Heart left ventricle (tissue), 16 donors: ENCODE measurements at regions not wholly inside any gene's neighbourhood (a gene's known extent, or its start where the extent isn't known, plus 50 kb on each side); places are given as distances from the start of the nearest gene placed in this dataset.

ENCODE experiments used
- ATAC-seq, 4 donors: fragments of 200-7000 bp; cut with Tn5 transposase; one replicate each; pipeline ENCODE4 v1.9.1; 2020 to 2022; ENCODE audit warnings: moderate library complexity in 4 of 4, mild to moderate bottlenecking in 3 of 4, moderate number of reproducible peaks in 1 of 4
- DNase-seq, 5 donors: peaks; one replicate each; pipeline ENCODE4 v3.0.0-alpha.2; 2020
- H3K27ac ChIP-seq, 12 donors: fragments of 200-600 bp; sonication (generic) in 4 of 12; one replicate each; pipeline versions ENCODE4 v1.5.0 to v1.8.0; 2016 to 2022; ENCODE audit warnings: mild to moderate bottlenecking in 2 of 12
- H3K27me3 ChIP-seq, 9 donors: fragments of 200-600 bp; sonication (generic) in 2 of 9; one replicate each; pipeline versions ENCODE4 v1.5.1 to v1.8.0; 2016 to 2022; ENCODE audit warnings: mild to moderate bottlenecking in 3 of 9
- H3K36me3 ChIP-seq, 9 donors: fragments of 200-600 bp; sonication (generic) in 2 of 9; one replicate each; pipeline versions ENCODE4 v1.5.0 to v1.8.0; 2018 to 2022; ENCODE audit warnings: mild to moderate bottlenecking in 2 of 9
- H3K4me1 ChIP-seq, 12 donors: fragments of 200-600 bp; sonication (generic) in 4 of 12; one replicate each; pipeline versions ENCODE4 v1.5.0 to v1.8.0; 2016 to 2022; ENCODE audit warnings: mild to moderate bottlenecking in 3 of 12
- H3K4me3 ChIP-seq, 12 donors: fragments of 200-600 bp; sonication (generic) in 4 of 12; one replicate each; pipeline versions ENCODE4 v1.5.0 to v1.8.0; 2017 to 2022; ENCODE audit warnings: mild to moderate bottlenecking in 9 of 12, moderate library complexity in 4 of 12
- H3K9me3 ChIP-seq, 12 donors: fragments of 200-600 bp; sonication (generic) in 4 of 12; one replicate each; pipeline versions ENCODE4 v1.5.0 to v1.8.0; 2016 to 2022; ENCODE audit warnings: mild to moderate bottlenecking in 1 of 12
- POLR2A ChIP-seq, 2 donors: fragments of 450-650 bp; IDR thresholded peaks; one replicate each; pipeline ENCODE4 v1.6.1; 2017; ENCODE audit warnings: antibody characterized with exemption in 2 of 2, mild to moderate bottlenecking in 2 of 2, moderate library complexity in 2 of 2
- WGBS, 4 donors: extraction: QIAGEN DNeasy Blood & Tissue Kit in 2 of 4; methylation state at CpG; one replicate each; pipeline versions ENCODE4 v1.1.5 to v1.1.7; 2013 to 2018; 5-methylcytosine and 5-hydroxymethylcytosine counted together
- intact Hi-C, 10 donors: fragments of 100-400 bp; cut with DNase I; formaldehyde crosslinking; loops; one replicate each; pipeline versions ENCODE4 v1.11.1 to v1.14.2; 2022
- TF ChIP-seq, protein P1 (sequence below), 12 donors: fragments of 200-600 bp; sonication (generic) in 4 of 12; IDR thresholded peaks; one replicate each; pipeline versions ENCODE4 v1.5.0 to v1.8.0; 2018 to 2022; ENCODE audit warnings: antibody characterized with exemption in 12 of 12, mild to moderate bottlenecking in 5 of 12
- donor health status: ischemic (EF 13 %, LVEDD 7.1; RV severe dilation, severe dysfunction).
- donor health status: healthy with polysubstance abuse.
- donor health status: DM: no; HTN: yes; CAD: no.
- donor health status: DM: no; HTN: no; CAD: no.
- donor health status: ischemic (EF 25% LVEDD 6.9; RV normal size, moderate dysfunction).
- donor health status: ischemic (EF 25% LVEDD 5.7; RV mildly dilated, moderate dysfunction).
- donor health status: healthy.
- donor health status: DM: yes; HTN: yes; CAD: no.
- donor health status: ischemic (EF 35%, LVEDD 5.7; RV mildly dilated, moderate dysfunction).
- donor health status: nonischemic (EF 11% LVEDD 7.7; RV severe dilation, severe dysfunction).
- donor health status: DM: yes; HTN: yes; CAD: no.
- donor health status: PGD.
- donor health status: ischemic (EF 29% LVEDD 5.4; RV normal size, mild dysfunction).
- donor health status: nonischemic (EF 23%, LVEDD 6.1; RV moderate dilation, normal function).

DNA sequence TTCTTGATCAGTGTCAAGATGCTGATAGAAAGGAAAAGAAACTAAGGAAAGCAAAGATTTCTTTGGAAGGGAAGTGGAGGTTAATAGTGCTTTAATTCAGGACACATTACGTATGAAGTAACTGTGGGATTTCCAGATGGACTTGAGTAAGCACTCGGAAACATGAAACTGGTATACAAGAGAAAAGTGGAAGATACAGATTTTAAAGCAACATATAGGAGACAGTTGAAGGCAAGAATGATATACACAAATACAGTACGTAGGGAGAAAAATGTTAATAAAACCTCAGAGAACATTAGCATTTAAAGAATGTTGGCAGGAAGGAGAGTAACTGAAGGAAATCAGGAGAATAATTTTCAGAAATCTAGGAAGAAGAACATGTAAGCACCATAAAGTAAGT, 730.9 kb upstream of the ADGRL2 start:
- no peaks in the 10 kb centered on the region for H3K9me3 ChIP-seq
- no peak overlapping the region for H3K27ac ChIP-seq
- H3K4me1 ChIP-seq: no peaks in the 10 kb centered on the region
- no peaks in the 10 kb centered on the region for H3K27me3 ChIP-seq
- H3K4me3 ChIP-seq: no peak overlapping the region
- no peaks in the 10 kb centered on the region for H3K36me3 ChIP-seq
- 70 to 81% (median 79%) methylated on average over 3 of the region's 3 CpGs for WGBS, 4 donors
- no peak for TF ChIP-seq POLR2A (IDR thresholded peaks at IDR 0.05)
- TF ChIP-seq, protein P1, sequence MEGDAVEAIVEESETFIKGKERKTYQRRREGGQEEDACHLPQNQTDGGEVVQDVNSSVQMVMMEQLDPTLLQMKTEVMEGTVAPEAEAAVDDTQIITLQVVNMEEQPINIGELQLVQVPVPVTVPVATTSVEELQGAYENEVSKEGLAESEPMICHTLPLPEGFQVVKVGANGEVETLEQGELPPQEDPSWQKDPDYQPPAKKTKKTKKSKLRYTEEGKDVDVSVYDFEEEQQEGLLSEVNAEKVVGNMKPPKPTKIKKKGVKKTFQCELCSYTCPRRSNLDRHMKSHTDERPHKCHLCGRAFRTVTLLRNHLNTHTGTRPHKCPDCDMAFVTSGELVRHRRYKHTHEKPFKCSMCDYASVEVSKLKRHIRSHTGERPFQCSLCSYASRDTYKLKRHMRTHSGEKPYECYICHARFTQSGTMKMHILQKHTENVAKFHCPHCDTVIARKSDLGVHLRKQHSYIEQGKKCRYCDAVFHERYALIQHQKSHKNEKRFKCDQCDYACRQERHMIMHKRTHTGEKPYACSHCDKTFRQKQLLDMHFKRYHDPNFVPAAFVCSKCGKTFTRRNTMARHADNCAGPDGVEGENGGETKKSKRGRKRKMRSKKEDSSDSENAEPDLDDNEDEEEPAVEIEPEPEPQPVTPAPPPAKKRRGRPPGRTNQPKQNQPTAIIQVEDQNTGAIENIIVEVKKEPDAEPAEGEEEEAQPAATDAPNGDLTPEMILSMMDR (IDR thresholded peaks at IDR 0.05): no peak
- ATAC-seq (no peak), DNase-seq (no peak)
- intact Hi-C loops: no loop called here

DNA sequence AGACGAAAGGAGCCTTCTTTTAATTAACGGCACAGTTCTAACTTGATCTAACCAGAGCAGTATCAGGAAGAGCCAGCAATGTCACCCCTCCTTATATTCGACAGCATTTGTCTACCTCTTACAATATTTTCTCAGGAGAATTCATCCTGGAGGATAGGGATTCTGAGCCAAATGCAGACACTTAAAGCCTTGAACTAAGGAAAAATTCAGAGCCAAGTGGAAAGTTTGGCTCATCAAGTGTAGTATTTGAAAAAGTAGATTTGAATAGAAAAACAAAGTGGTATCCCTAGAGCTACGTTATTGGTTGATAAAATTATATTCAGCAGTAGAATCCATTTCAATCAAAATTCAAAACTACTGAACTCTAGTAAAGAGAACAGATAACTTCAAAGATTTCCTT, 732.0 kb upstream of the ADGRL2 start:
- Histone ChIP-seq H3K9me3 (no peaks in the 10 kb centered on the region), H3K27ac (no peak overlapping the region), H3K27me3 (no peaks in the 10 kb centered on the region), H3K4me3 (no peak overlapping the region), H3K4me1 (no peaks in the 10 kb centered on the region), H3K36me3 (no peaks in the 10 kb centered on the region)
- no peak for TF ChIP-seq POLR2A (IDR thresholded peaks at IDR 0.05)
- TF ChIP-seq, protein P1 (IDR thresholded peaks at IDR 0.05): no peak
- intact Hi-C loops: no loop called here
- no peak for ATAC-seq
- 58 to 83% (median 72%) methylated on average over 4 of the region's 4 CpGs for WGBS, 4 donors
- no peak for DNase-seq

DNA sequence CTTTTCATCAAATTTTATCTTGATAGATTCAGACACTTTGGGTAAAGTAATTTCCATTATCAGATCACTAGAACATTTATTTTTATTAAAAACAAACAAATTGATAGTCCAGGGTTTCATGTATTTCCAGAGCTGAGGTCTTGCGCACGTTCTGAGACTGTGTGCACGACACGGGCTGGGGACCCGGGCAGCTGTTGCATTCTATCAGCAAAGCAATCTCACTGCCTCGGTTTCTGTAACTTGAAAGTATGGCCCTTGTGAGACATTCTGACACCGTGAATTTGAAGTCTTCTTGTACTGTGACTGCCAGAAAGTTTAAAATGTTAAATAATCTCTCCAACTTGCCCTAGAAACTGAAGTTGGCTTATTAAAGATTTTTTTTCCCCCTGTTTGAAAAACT, 746.9 kb upstream of the ADGRL2 start:
- H3K9me3 ChIP-seq: no peaks in the 10 kb centered on the region
- H3K27ac ChIP-seq: no peak overlapping the region
- H3K4me3 ChIP-seq: no peak overlapping the region
- intact Hi-C loops: no loop called here
- no peak for ATAC-seq
- H3K36me3 ChIP-seq: no peaks in the 10 kb centered on the region
- no peaks in the 10 kb centered on the region for H3K27me3 ChIP-seq
- DNase-seq: no peak
- H3K4me1 ChIP-seq: no peaks in the 10 kb centered on the region
- WGBS, 4 donors: 62 to 73% (median 65%) methylated on average over 7 of the region's 7 CpGs
- TF ChIP-seq POLR2A (IDR thresholded peaks at IDR 0.05): no peak
- TF ChIP-seq, protein P1 (IDR thresholded peaks at IDR 0.05): no peak

DNA sequence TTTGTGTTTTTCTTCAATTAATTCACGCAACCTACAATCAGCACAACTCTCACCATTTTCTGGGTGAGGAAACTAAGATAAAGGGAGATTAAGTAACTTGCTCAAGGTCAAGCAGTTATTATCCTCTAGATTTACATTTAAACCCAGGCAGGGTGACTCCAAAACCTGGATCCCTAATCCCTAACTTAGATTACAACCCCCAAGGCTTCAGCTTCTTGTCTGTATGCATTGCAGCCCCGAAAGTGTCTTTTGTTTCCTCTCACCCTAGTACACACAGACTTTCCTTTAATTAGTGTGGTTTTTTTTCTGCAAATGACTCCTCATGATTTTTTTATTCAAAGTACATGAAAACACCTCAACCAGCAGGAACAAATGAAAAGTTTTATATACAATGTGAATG, 748.6 kb upstream of the ADGRL2 start:
- Histone ChIP-seq H3K27me3 (no peaks in the 10 kb centered on the region), H3K9me3 (no peaks in the 10 kb centered on the region), H3K36me3 (no peaks in the 10 kb centered on the region), H3K4me3 (no peak overlapping the region), H3K4me1 (no peaks in the 10 kb centered on the region), H3K27ac (no peak overlapping the region)
- TF ChIP-seq, protein P1 (IDR thresholded peaks at IDR 0.05): no peak
- TF ChIP-seq POLR2A (IDR thresholded peaks at IDR 0.05): no peak
- no peak for DNase-seq
- WGBS, 4 donors: 83 to 91% (median 89%) methylated on average over 2 of the region's 2 CpGs
- ATAC-seq: no peak
- intact Hi-C loops: no loop called here
